HG03097 (cell line): ENCODE measurements at regions not wholly inside any gene's neighbourhood (a gene's known extent, or its start where the extent isn't known, plus 50 kb on each side); places are given as distances from the start of the nearest gene placed in this dataset.
"Not testable (repeated sequence)": the region's sequence is repeated elsewhere in the genome, so short reads cannot be mapped to it uniquely, and the experiment has no call there.

Experiments
- ATAC-seq: cut with Tn5 transposase; IDR thresholded peaks from one replicate; pipeline ENCODE4 v1.9.1; 2021; ENCODE audit not compliant: unreplicated experiment, low FRiP score

DNA sequence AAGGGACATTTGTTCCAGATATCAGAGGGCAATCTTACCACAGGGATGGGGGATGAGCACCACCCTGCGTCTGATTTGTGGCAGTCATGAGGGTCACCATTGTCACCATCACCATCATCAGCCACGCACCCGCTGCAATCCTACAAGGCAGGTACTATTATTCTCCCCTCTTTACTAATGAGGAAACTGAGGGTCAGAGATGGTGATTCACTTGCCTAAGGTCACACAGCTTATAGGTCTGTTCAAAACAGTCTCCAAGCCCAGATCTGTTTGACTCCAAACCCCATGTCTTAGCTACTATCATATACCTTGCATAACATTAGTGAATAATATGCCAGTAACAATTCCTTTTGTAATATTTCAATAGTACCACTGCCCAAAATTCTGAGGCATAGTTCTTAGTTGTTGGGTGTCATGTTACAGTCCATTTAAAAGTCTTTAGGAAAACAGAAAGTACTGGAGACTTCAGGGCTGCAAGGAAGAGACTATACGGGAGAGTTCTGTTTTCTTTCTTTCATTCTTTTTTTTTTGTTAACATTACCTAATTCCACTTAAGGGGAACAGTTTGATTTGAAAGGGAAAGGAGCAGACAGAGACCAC, 166.4 kb downstream of the C16orf95 start:
- ATAC-seq, result no peak

DNA sequence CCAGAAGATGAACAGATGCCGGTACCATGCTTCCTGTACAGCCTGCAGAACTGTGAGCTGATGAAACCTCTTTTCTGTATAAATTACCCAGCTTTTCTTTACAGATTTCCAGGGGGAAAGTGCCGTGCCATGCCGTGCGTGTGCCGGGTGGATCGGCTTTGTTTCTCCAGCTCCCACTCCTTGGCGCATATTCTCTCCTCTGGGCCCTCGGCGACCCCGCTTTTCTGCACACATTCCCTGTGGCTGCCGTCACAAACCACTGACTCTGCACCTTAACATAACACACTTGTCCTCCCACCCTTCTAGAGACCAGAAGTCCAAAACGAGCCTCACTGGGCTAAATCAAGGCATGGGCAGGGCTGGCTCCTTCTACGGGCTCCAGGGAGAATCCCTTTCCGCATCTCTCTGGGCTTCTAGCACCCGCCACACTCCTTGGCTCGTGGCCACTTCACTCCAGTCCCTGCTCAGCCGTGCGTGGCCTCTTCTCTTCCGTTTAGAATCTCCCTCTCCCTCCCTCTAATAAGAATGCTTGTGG, 164.9 kb downstream of the C16orf95 start:
- no peak for ATAC-seq

DNA sequence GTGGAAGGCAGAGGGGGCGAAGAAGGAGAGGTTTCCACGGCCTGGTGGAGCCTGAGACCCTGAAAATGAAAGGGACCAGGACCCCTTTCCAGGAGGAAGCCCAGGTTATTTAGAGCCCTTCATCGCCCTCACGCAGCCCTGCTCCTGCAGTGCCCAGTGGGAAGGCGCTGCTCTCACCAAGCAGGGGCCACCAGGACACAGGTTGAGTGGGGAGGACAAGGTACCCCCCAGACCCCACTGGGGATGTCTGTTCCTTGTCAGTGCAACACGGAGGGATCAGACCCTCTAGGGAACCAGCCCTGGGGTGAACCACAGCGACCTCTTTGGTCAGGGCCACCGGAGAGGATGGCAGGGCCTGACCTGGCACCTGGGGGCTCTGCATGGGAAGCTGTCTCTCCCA, 163.9 kb downstream of the C16orf95 start:
- no peak for ATAC-seq

DNA sequence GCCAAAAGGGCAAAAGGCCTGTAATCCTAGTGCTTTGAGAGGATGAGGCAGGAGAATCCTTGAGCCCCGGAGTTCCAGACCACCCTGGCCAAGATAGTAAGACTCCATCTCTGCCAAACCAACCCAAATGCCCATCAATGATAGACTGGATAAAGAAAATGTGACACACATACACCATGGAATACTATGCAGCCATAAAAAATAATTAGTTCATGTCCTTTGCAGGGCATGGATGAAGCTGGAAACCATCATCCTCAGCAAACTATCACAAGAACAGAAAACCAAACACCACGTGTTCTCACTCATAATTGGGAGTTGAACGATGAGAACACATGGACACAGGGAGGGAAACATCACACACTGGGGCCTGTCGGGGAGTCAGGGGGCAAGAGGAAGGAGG, 161.9 kb downstream of the C16orf95 start:
- not testable (repeated sequence) for ATAC-seq

DNA sequence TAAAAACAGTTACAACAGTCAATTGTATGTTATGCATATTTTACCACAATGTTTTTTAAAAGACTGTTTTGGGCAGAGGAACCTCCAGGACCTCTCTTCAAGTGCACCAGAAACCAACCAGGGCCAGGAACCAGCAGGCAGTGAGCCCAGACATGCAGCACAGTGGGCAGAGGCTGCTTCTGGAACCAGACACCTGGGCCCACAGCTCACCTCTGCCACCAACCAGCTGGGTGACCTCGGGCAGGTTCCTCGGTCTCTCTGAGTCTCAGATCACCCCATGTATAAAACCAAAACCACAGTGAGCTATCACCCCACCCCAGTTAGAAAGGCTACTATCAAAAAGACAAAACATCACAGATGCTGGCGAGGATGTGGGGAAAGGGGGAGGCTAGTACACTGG, 161.0 kb downstream of the C16orf95 start:
- no peak for ATAC-seq

DNA sequence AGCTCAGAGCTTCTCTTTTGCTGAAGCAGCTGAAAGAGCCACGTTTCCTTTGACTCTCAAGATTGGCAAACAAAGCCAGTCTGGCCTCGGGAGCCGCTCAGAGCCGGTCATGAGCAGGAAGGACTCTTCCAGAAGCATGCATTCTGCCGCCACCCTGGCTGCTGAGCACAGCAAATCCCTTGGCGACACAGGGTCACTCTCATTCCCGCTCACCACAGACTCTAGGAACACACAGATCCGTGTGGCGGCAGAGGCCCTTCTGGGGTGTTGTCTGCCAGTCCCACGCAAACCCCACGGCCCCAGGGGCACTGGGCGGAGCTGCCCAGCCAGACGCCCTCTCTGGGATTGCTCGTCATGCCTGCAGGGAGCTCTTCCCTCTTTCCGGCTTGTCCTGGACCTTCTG, 157.0 kb downstream of the C16orf95 start:
- ATAC-seq, result no peak

DNA sequence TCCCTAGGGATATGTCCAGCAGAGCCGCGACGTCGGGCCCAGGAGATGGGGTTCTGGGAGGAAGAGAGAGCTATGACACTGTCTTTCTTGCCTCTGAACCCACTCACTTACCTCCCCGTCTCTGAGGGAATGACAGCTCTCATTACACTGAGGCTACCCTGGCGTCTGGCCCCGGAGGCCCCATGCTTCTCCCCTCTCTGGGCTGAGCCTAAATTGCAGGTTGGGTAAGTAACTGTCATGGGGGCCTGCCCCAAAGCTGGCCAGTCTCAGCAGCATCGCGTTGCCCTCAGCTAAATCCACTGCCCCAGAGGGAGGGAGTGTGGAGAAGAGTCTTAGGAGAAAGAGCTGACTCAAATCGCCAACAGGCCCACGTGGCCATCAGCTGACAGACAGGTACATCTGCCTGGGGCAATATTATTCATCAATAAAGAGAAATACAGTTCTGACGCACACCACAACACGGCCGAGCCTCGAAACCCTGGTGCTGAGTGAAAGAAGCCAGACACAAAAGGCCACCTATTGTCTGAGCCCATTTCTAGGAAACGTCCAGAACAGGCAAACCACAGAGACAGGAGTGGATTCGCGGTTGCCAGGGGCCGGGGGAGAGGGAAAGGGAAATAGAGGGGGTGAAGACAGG, 156.4 kb downstream of the C16orf95 start:
- no peak for ATAC-seq

DNA sequence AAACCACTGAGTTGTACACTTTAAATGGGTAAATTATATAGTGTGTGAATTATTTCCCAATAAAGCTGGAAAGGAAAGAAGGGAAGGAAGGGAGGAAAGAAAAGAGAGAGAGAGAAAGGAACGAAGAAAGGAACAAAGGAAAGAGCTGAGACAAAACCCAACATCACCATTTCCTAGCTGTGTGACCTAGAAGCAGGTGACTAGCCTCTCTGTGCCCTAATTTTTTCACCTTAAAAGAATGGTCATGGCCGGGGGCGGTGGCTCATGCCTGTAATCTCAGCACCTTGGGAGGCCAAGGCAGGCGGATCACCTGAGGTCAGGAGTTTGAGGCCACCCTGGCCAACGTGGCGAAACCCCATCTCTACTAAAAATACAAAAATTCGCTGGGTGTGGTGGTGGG, 155.8 kb downstream of the C16orf95 start:
- not testable (repeated sequence) for ATAC-seq

DNA sequence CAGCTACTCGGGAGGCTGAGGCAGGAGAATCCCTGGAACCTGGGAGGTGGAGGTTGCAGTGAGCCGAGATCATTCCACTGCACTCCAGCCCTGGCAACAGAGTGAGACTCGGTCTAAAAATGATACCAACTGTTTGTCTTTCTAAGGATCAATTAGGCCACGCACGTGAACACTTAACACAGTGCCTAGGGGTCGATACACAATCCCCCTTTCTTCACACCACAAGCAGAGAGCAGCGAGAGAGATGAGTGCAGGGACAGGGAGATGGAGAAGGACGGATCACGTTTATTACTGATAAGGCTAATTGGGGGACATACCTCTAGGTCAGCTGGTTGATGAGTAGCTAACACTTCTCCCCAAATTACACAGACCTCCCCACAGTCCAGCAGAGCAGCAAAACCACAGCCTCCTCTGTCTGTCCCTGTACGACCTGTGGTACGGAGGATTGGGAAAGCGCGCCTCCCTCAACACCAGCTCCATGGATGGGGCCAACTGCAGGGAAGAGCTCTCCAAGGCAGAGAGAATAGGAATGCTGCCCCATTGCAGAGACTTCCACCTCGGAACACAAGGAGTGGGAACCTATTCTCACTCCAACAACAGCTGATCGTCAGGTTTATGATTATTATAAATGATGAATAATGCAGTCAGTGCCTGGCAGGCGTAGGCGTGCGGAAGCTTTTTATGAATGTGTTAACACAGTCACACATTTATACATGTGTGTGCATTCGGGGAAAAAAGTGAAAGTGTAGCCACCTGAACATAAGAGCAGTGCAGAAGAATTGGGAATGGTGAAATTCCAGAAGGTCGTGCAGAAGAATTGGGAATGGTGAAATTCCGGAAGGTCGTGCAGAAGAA, 155.1 kb downstream of the C16orf95 start:
- no peak for ATAC-seq

DNA sequence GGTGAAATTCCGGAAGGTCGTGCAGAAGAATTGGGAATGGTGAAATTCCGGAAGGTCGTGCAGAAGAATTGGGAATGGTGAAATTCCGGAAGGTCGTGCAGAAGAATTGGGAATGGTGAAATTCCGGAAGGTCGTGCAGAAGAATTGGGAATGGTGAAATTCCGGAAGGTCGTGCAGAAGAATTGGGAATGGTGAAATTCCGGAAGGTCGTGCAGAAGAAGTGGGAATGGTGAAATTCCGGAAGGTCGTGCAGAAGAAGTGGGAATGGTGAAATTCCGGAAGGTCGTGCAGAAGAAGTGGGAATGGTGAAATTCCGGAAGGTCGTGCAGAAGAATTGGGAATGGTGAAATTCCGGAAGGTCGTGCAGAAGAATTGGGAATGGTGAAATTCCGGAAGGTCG, 154.4 kb downstream of the C16orf95 start:
- ATAC-seq, result not testable (repeated sequence)

DNA sequence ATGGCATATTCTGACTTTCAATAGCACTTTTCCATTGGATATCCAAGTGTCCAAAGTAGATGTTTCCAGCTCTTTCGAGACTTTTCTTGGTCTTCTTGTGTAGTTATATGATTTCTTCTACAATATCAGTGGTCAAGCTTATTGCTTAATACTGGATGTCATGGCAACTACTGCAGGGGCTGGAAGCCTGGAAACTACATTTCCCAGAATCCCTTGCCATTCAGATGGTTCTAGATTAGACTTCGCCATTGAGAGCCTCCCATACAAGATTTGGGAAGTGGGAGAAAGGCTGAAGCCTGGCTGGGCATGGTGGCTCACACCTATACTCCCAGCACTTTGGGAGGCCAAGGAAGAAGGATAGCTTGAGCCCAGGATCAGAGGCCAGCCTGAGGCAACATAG, 153.6 kb downstream of the C16orf95 start:
- ATAC-seq, result no peak

DNA sequence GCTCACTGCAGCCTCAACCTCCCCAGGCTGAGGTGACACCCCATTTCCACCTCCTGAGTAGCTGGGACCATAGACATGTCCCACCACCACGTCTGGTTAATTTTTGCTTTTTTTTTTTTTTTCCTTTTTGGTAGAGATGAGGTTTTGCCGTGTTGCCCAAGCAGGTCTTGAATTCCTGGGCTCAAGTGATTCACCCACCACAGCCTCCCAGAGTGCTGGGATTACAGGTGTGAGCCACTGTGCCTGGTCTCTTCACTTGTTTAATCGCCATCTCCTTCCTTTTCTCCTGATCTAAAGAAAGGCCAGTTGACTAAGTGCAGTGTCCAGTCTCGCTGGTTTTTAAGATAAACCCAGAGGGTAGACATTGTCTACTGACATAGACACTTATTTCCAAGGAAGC, 152.0 kb downstream of the C16orf95 start:
- no peak for ATAC-seq

DNA sequence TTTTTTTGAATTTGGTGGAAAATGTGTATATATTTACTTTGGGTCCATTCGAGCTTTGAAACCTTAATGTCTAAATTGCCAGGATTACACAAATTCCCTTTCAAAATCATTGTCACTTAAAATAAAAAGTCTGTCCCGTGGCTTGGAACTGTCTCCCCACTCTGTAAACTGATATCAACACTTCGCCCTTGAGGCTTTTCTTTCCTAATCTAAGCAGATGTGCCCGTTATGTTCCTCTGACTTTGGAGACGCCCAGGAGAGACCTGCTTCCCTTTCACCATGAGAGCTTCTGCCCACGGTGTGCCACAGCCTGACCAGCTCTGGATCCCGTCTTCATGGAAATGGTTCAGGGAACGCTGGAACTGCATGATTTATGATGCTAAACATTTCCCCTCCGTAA, 151.3 kb downstream of the C16orf95 start:
- no peak for ATAC-seq

DNA sequence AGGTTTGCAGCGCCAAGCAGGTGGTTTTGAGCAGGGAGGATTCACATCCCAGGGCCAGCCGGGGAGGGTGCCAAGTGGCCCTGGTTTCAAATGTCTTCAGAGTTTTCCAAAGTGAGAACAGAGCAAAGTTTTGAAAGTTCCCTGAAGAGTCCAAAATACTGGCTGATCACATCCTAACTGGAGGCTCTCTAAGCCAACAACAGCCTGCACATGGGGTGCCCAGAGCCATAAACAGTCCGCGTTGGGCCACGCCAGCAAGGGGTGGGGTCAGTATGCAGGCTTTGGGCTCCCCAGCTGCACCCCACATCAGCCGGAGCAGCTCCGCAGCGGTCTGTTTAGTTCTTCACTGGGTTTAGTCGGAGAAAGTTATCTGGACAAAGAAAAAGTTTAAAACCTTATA, 150.9 kb downstream of the C16orf95 start:
- no peak for ATAC-seq

DNA sequence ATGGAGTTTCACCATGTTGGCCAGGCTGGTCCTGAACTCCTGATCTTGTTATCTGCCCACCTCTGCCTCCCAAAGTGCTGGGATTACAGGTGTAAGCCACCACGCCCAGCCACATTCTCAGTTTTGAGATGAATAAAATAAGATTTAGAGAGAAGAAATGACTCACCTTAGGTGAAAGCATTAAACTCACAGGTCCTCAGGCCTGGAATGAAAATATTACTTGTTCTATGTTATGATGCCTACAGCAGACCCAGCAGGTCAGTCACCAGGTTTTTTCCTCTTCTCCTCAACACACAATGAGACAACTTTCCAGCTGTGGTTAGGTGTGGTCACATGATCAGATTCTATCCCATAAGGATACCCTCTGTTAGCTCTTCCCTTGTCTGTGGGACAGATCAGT, 150.3 kb downstream of the C16orf95 start:
- ATAC-seq, result no peak

DNA sequence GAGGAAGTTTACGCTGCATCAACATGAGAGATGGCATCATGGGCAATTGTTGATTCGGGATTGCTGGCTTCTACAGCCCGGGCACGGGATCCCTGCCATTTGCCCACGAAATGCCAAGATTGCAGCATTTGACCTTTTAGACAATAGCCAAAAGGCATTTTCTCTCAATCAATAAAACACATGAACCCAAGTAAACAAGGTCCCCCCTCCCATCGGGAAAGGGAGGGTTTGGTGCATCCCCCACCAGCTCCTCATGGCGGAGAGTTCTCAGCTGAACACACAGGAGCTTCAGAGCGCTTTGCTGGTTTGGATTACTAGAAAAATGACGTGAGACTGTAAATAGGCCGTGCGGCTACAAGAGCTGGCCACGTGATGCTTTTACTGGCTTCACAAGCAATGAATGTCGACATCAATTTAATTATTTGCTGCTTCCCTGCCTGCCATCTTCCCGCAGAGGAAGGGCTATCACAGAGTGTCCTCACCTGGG, 147.6 kb downstream of the C16orf95 start:
- no peak for ATAC-seq

DNA sequence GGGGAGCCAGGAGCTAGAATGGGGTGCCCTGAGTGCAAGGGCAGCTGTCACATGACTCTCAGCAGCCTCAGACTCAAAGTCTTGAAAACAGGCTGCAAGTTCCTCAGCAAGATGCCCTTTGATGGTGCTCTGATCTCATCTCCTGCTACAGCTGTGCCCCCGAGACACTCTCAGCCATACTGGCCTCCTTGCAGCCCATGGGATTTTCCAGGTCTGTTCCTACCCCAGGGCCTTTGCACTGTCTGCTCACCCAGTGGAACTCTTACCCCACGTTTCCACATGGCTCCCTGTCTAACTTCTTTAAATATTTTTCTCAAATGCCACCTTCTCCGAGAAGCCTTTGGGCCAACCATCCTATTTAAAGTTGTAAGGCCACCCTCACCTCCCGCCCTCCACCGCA, 146.9 kb downstream of the C16orf95 start:
- ATAC-seq, result no peak

DNA sequence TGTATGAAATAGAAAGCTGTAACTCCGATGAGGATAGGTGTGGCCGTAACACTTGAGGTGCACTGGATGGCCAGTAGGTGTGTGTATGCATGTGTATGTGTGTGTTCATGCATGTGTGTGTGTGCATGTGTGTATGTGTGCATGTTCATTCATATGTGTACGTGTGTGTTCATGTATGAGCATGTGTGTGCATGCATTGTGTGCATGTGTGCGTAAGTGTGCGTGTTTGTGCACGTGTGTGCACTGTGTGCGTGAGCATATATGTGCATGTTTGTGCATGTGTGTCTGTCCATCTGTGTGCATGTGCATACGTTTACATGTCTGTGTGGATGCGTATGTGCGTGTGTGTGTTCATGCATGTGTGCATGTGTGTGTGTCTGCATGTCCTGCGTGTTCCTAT, 145.5 kb downstream of the C16orf95 start:
- ATAC-seq, result no peak

DNA sequence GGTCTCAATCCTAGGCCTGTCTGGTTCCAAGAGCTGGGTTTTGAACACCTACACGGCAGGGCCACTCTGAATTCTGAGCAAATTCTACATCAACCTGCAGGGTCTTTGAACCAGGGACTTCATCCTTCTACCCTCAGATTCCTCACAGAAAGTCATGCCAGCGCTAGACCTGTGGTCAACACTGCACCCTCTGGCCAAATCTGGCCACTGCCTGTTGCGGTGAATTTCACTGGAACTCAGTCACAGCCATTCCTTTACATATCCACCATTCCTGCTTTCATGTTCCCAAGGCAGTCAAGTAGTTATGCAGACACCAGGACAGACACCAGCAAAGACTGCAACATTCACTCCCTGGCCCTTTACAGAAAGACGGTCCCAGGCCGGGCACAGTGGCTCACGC, 144.6 kb downstream of the C16orf95 start:
- ATAC-seq, result no peak

DNA sequence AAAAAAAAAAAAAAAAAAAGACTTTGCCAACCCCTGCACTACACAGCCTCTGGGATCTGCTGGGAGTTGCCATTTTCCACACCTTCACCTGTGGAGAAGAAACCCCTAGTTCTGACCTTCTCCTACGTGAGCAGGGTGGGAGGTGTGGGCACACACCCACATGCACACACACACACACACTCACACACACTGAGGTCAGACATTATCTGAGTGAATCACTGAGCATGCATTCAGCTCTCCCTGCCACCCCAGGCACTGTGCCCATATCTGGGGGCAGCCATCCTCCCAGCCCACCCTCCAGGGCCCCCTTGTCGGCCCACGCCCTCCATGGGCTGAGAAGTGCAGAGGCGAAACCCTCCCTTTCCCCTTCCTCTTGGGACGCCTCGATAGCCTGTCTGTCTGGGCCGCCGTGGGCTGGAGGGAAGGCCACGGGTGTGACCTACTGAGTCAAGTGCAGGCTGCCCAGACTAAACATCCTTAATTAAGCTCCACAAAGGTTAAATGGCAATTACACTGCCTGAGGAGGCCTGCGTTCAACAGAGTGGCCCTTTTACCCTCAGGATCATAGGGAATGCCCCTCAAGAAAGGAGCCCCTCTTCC, 143.8 kb downstream of the C16orf95 start:
- ATAC-seq, result no peak

DNA sequence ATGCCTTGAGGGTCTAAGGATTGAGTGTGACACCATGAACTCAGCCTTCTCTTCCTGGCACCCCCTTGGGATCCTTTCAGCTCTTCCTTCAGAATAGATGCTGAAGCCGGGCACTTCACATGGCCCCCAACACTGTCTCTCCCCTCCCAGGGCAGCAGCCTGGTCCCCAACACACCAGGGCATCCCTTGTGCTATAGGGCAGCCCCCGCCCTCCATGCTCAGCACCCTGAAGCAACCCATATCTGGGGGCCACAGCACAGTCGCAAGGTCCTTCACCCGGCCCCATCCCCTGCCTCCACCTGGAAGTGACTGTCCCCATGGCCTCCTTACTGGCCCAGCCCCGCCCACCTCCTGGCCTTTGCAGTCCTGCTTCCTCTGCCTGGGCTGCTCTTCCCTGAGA, 143.1 kb downstream of the C16orf95 start:
- no peak for ATAC-seq
